ENCODE measurements at regions not wholly inside any gene's neighbourhood (a gene's known extent, or its start where the extent isn't known, plus 50 kb on each side); places are given as distances from the start of the nearest gene placed in this dataset.

DNA sequence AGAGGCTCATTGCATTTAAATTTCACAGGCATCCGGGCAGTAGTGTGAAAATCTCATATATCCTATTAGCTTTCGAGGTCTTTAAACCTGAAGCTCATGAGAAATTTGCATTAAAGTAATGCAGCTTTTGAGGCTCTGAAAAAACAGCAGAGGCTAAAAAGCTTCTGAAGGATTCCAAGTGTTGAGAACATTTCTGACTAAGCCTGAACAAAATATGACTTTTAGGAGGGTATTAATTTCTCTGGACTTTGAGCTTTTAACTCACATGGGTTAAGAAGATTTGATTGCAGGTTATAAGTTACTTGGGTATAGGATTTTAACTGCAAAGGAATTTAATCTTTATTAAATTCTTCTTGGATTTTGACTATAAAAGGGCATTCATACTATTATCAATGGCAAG, 743.9 kb downstream of the TLE1 start:
- no peak for ATAC-seq (ENCODE audit: low FRiP score in 2 of 2)
- 77 to 86% methylated on average over 2 of the region's 2 CpGs for WGBS, 2 donors
- no peaks in the 10 kb centered on the region for H3K36me3 ChIP-seq
- no peaks in the 10 kb centered on the region for H3K27me3 ChIP-seq
- no peak for DNase-seq
- H3K9me3 ChIP-seq, result no peaks in the 10 kb centered on the region
- H3K4me3 ChIP-seq, result no peak overlapping the region
- TF ChIP-seq EP300 (IDR thresholded peaks at IDR 0.05) (no peak), POLR2AphosphoS5 (IDR thresholded peaks at IDR 0.05) (no peak), POLR2A (IDR thresholded peaks at IDR 0.05) (no peak)
- TF ChIP-seq, protein P1, sequence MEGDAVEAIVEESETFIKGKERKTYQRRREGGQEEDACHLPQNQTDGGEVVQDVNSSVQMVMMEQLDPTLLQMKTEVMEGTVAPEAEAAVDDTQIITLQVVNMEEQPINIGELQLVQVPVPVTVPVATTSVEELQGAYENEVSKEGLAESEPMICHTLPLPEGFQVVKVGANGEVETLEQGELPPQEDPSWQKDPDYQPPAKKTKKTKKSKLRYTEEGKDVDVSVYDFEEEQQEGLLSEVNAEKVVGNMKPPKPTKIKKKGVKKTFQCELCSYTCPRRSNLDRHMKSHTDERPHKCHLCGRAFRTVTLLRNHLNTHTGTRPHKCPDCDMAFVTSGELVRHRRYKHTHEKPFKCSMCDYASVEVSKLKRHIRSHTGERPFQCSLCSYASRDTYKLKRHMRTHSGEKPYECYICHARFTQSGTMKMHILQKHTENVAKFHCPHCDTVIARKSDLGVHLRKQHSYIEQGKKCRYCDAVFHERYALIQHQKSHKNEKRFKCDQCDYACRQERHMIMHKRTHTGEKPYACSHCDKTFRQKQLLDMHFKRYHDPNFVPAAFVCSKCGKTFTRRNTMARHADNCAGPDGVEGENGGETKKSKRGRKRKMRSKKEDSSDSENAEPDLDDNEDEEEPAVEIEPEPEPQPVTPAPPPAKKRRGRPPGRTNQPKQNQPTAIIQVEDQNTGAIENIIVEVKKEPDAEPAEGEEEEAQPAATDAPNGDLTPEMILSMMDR (IDR thresholded peaks at IDR 0.05), result no peak
- H3K27ac ChIP-seq, result no peak overlapping the region
- H3K4me1 ChIP-seq, result no peaks in the 10 kb centered on the region

DNA sequence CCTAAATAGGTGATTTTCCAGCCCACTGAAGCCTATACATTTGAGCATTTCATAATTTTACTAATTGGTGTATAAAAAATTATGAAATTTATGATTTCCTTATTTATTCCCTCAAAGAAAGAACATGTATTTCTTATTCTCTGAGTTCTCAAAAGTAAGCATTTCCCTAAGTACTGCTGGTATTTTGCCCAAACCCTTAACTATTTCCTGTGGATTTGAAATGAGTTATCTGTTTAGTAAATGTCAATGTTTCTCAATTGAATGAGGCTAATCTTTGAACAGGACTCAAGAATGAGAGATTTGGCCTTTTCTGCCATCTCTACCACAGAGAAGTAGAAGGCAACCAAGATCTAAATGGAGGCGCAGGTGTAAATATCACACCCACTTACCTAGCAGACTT, 751.7 kb downstream of the TLE1 start:
- Histone ChIP-seq H3K4me1 (no peaks in the 10 kb centered on the region), H3K4me3 (no peak overlapping the region), H3K27ac (no peak overlapping the region), H3K36me3 (no peaks in the 10 kb centered on the region), H3K9me3 (no peaks in the 10 kb centered on the region), H3K27me3 (no peaks in the 10 kb centered on the region)
- no peak for ATAC-seq (ENCODE audit: low FRiP score in 2 of 2)
- 100% methylated on average over 1 of the region's 1 CpG for WGBS, 2 donors
- DNase-seq, result no peak
- TF ChIP-seq EP300 (IDR thresholded peaks at IDR 0.05) (no peak), POLR2A (IDR thresholded peaks at IDR 0.05) (no peak), POLR2AphosphoS5 (IDR thresholded peaks at IDR 0.05) (no peak)
- TF ChIP-seq, protein P1 (IDR thresholded peaks at IDR 0.05), result no peak

DNA sequence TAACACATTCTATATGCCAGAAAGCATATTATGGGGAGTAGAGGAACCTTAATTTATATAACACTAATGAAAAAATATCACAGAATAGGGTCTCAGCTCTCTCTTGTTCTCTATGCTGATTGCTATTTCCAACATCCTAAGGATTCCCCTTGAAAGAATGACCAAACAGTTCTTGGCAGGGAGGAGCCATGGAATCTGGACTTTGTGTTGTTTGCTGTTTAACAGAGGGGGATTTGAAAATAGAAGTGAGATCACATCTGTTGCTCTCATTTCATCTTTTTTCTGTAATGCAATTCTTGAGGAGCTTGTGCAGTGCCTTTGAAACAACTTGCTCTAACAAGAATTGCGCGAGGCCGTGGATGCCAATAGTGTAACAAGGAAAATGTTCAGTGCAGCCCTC, 755.3 kb downstream of the TLE1 start:
- Histone ChIP-seq H3K4me3 (no peak overlapping the region), H3K9me3 (no peaks in the 10 kb centered on the region), H3K27me3 (no peaks in the 10 kb centered on the region), H3K4me1 (no peaks in the 10 kb centered on the region), H3K36me3 (no peaks in the 10 kb centered on the region), H3K27ac (no peak overlapping the region)
- ATAC-seq (ENCODE audit: low FRiP score in 2 of 2), result no peak
- TF ChIP-seq, protein P1 (IDR thresholded peaks at IDR 0.05), result no peak
- no peak for TF ChIP-seq EP300 (IDR thresholded peaks at IDR 0.05)
- TF ChIP-seq POLR2AphosphoS5 (IDR thresholded peaks at IDR 0.05), result no peak
- TF ChIP-seq POLR2A (IDR thresholded peaks at IDR 0.05), result no peak
- WGBS, 2 donors, result 92 to 97% methylated on average over 3 of the region's 3 CpGs
- DNase-seq, result no peak

DNA sequence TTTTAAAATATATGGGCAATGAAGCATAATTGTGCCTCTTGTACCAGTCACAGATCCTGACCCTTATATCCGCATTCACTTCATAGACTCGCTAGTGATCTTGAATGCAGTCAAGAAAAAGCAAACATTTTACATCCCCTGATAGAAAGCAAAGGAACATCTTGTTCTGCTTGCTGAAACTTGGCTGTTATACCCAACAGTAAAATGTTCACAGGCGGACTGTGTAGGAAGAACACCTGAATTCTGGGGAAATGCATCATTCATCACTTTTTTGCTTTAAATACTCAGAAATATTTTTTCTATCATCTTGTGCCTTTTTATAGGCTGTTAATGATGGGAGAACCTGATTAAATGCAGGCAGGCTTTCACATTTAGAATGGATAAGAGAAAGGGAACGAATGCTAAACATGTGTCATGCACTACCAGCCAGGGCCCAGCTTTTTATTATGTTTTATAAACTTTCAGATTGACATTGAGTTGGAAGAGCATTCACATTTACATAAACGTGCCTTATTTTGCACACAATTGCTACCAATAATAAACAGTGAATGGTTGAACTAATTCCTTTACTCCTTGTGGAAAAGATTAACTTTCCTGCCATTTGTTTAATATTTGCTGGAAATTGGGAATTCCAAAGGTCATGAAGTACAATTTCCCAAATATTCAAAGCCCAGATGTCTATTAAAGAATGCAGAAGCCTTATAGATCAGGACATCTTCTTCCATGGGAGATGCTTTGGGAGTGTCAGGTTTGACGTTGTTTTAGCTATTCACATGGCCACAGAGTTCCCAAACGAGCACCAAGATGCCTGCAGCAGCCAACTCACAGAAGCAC, 756.2 kb downstream of the TLE1 start:
- H3K4me1 ChIP-seq, result no peaks in the 10 kb centered on the region
- ATAC-seq (ENCODE audit: low FRiP score in 2 of 2) (no peak), DNase-seq (no peak)
- no peak overlapping the region for H3K4me3 ChIP-seq
- TF ChIP-seq EP300 (IDR thresholded peaks at IDR 0.05) (no peak), POLR2A (IDR thresholded peaks at IDR 0.05) (no peak), POLR2AphosphoS5 (IDR thresholded peaks at IDR 0.05) (no peak)
- TF ChIP-seq, protein P1 (IDR thresholded peaks at IDR 0.05), result no peak
- no peaks in the 10 kb centered on the region for H3K36me3 ChIP-seq
- H3K9me3 ChIP-seq, result no peaks in the 10 kb centered on the region
- no peaks in the 10 kb centered on the region for H3K27me3 ChIP-seq
- no peak overlapping the region for H3K27ac ChIP-seq
- WGBS, 2 donors, result 69 to 75% methylated on average over 7 of the region's 7 CpGs

DNA sequence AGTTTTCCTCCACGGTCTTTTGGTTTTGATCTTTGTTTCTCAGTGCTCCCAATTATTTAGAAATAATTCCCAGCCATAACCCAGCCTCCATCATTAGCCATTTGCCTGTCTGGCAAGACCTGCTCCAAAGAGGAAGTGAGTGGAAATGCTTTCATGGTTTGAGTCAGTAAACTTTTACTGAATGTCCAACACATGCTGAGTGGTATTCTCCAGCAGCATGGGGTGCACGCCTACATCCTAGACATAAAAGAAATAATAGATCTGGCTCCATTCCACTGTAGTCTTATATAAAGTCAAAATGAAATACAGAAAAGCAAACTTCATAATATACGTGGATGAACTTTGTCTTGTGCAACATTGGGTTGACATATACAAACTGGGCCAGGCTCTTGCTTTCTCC, 757.2 kb downstream of the TLE1 start:
- no peaks in the 10 kb centered on the region for H3K36me3 ChIP-seq
- no peaks in the 10 kb centered on the region for H3K27me3 ChIP-seq
- peaks cover 0 to 4% (median 0%) of the 10 kb centered on the region in 4 donors for H3K9me3 ChIP-seq
- WGBS, 2 donors, result 53 to 60% methylated on average over 3 of the region's 3 CpGs
- H3K4me1 ChIP-seq, result no peaks in the 10 kb centered on the region
- H3K27ac ChIP-seq, result no peak overlapping the region
- H3K4me3 ChIP-seq, result no peak overlapping the region
- DNase-seq (no peak), ATAC-seq (ENCODE audit: low FRiP score in 2 of 2) (no peak)
- TF ChIP-seq POLR2AphosphoS5 (IDR thresholded peaks at IDR 0.05) (no peak), EP300 (IDR thresholded peaks at IDR 0.05) (no peak), POLR2A (IDR thresholded peaks at IDR 0.05) (no peak)
- TF ChIP-seq, protein P1 (IDR thresholded peaks at IDR 0.05), result no peak

All from upper lobe of left lung (tissue), 6 donors.